ENCODE measurements at regions not wholly inside any gene's neighbourhood (a gene's known extent, or its start where the extent isn't known, plus 50 kb on each side); places are given as distances from the start of the nearest gene placed in this dataset.

DNA sequence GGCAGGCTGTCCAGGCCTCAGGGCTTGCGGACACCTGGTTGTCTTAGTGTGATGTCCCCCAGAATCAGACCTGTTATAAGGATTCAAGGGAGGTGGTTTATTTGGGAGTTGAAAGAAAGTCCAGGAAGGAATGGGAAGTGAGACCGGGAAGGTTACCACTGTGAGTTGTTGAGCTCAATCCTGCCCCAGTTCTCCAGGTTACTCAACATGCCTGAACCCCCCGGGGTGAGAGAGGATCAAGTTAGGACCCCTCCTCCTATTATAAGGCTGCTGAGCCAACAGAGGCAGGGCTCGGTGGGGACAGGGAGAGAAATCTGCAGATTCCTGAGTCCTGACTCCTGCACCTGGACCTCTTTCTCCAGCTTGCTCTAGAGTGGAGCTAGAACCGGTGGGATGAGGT, 86.4 kb downstream of the MRM1 start:
- Histone ChIP-seq H3F3A (ENCODE audit: control insufficient read depth, insufficient read depth) (no peaks in the 10 kb centered on the region), H3K36me3 (ENCODE audit: control insufficient read depth, low read length) (no peaks in the 10 kb centered on the region), H3K4me1 (ENCODE audit: control insufficient read depth, low read length) (peaks cover 11% of the 10 kb centered on the region), H3K4me2 (ENCODE audit: low read length) (no peak overlapping the region), H4K20me1 (ENCODE audit: control insufficient read depth, insufficient read depth, low read depth, low read length) (no peaks in the 10 kb centered on the region), H3K79me2 (ENCODE audit: control insufficient read depth, low read length) (no peaks in the 10 kb centered on the region), H3K27ac (ENCODE audit: low read depth, low read length) (no peak overlapping the region), H3K27me3 (ENCODE audit: control insufficient read depth, low read length) (peaks cover 22% of the 10 kb centered on the region; the same call in 1 of the 2 replicates), H3K9me2 (replicated peaks; ENCODE audit: control insufficient read depth, low read length) (no peaks in the 10 kb centered on the region), H3K4me3 (ENCODE audit: low read length) (no peak overlapping the region), H3K9me3 (ENCODE audit: control insufficient read depth, insufficient read depth, low read length) (no peaks in the 10 kb centered on the region)
- TF ChIP-seq, protein P1, sequence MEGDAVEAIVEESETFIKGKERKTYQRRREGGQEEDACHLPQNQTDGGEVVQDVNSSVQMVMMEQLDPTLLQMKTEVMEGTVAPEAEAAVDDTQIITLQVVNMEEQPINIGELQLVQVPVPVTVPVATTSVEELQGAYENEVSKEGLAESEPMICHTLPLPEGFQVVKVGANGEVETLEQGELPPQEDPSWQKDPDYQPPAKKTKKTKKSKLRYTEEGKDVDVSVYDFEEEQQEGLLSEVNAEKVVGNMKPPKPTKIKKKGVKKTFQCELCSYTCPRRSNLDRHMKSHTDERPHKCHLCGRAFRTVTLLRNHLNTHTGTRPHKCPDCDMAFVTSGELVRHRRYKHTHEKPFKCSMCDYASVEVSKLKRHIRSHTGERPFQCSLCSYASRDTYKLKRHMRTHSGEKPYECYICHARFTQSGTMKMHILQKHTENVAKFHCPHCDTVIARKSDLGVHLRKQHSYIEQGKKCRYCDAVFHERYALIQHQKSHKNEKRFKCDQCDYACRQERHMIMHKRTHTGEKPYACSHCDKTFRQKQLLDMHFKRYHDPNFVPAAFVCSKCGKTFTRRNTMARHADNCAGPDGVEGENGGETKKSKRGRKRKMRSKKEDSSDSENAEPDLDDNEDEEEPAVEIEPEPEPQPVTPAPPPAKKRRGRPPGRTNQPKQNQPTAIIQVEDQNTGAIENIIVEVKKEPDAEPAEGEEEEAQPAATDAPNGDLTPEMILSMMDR (IDR thresholded peaks at IDR 0.05; ENCODE audit: low read depth, low read length, poor library complexity, severe bottlenecking): no peak
- TF ChIP-seq EZH2phosphoT487 (IDR thresholded peaks at IDR 0.05; ENCODE audit: borderline replicate concordance, low read length): no peak

DNA sequence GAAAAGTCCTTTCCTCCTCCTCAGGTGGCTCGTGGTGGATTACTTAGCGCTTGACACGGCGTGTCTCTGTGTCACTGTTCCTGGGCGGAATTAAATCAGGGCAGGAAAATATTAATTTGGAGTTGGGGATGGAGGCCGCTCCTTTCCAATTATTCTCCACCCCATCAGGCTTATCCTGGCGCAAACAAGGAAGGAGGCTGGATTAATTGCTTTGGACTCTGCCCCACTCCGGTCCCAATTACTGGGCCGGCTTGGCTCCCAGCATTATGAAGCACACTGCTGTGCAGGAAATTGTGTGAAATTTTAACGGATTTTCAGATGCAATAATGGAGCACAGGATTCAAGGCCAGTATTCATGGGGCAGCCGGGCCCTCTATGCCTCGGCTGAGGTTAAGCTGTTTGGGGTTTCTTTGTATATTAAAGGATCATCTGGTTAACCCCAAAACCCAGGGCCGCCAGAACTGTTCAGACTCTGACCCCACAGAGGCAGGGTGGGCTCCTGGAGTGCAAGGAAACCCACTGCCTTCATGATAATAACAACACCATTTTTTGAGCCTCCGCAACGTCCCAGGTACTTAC, 87.8 kb downstream of the MRM1 start:
- Histone ChIP-seq H3K79me2 (ENCODE audit: control insufficient read depth, low read length) (no peaks in the 10 kb centered on the region), H3K4me1 (ENCODE audit: control insufficient read depth, low read length) (peaks cover 11% of the 10 kb centered on the region), H3K36me3 (ENCODE audit: control insufficient read depth, low read length) (no peaks in the 10 kb centered on the region), H3K4me3 (ENCODE audit: low read length) (no peak overlapping the region), H3K9me3 (ENCODE audit: control insufficient read depth, insufficient read depth, low read length) (no peaks in the 10 kb centered on the region), H3F3A (ENCODE audit: control insufficient read depth, insufficient read depth) (no peaks in the 10 kb centered on the region), H4K20me1 (ENCODE audit: control insufficient read depth, insufficient read depth, low read depth, low read length) (no peaks in the 10 kb centered on the region), H3K27me3 (ENCODE audit: control insufficient read depth, low read length) (peaks cover 22% of the 10 kb centered on the region; the same call in 1 of the 2 replicates), H3K27ac (ENCODE audit: low read depth, low read length) (no peak overlapping the region), H3K9me2 (replicated peaks; ENCODE audit: control insufficient read depth, low read length) (no peaks in the 10 kb centered on the region), H3K4me2 (ENCODE audit: low read length) (0 out of 2 replicates have a peak overlapping the region, but pooled peaks have one; percentile 5)
- TF ChIP-seq EZH2phosphoT487 (IDR thresholded peaks at IDR 0.05; ENCODE audit: borderline replicate concordance, low read length): no peak
- TF ChIP-seq, protein P1 (IDR thresholded peaks at IDR 0.05; ENCODE audit: low read depth, low read length, poor library complexity, severe bottlenecking): no peak

DNA sequence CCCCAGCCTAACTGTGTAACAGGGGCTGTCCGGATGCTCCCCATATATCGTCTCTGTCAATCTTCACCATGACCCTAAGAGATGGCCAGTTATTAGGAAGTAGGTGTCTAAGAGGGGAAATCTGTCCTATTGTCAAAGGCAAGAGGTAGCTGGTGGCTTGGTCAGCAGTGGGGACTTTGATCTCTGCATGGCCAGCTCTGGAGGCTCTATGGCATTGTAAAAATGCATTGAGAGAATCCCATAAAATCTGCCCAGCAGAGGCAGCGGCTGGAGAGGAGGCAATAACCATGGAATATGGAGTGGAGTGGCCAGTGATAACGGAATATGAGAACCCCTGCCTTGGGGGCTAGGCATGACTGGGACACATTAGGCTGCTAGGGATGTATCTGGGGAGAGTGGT, 88.8 kb downstream of the MRM1 start:
- Histone ChIP-seq H3K9me3 (ENCODE audit: control insufficient read depth, insufficient read depth, low read length) (no peaks in the 10 kb centered on the region), H3K36me3 (ENCODE audit: control insufficient read depth, low read length) (no peaks in the 10 kb centered on the region), H3K27ac (ENCODE audit: low read depth, low read length) (no peak overlapping the region), H3K27me3 (ENCODE audit: control insufficient read depth, low read length) (peaks cover 22% of the 10 kb centered on the region; the same call in 1 of the 2 replicates), H3K4me2 (ENCODE audit: low read length) (0 out of 2 replicates have a peak overlapping the region, but pooled peaks have one; percentile 5), H3K9me2 (replicated peaks; ENCODE audit: control insufficient read depth, low read length) (no peaks in the 10 kb centered on the region), H3K4me1 (ENCODE audit: control insufficient read depth, low read length) (peaks cover 11% of the 10 kb centered on the region), H4K20me1 (ENCODE audit: control insufficient read depth, insufficient read depth, low read depth, low read length) (no peaks in the 10 kb centered on the region), H3K4me3 (ENCODE audit: low read length) (no peak overlapping the region), H3F3A (ENCODE audit: control insufficient read depth, insufficient read depth) (no peaks in the 10 kb centered on the region), H3K79me2 (ENCODE audit: control insufficient read depth, low read length) (no peaks in the 10 kb centered on the region)
- TF ChIP-seq, protein P1 (IDR thresholded peaks at IDR 0.05; ENCODE audit: low read depth, low read length, poor library complexity, severe bottlenecking): no peak
- no peak for TF ChIP-seq EZH2phosphoT487 (IDR thresholded peaks at IDR 0.05; ENCODE audit: borderline replicate concordance, low read length)
